ENCODE measurements at regions not wholly inside any gene's neighbourhood (a gene's known extent, or its start where the extent isn't known, plus 50 kb on each side); places are given as distances from the start of the nearest gene placed in this dataset.
"Not testable (repeated sequence)": the region's sequence is repeated elsewhere in the genome, so short reads cannot be mapped to it uniquely, and the experiment has no call there.

DNA sequence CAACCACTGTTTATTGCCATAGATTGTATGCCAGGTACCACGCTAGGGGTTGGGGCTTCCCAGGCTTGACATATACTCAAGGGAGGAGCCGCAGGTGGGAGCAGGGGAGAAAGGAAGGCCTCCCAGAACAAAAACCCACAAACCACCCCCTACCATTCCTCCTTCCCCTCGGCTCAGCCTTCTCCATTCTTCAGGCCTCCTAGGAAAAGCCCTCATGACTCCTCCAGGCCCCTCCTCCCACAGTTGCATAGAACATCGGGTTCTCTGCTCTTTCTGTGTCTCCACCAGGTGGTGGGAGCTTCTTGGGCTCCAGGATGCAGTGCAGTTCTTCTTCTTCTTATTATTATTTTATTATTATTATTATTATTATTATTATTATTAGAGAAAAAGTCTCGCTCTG is 80.3 kb downstream of the ZFP36L2 start:
- DNase-seq: no peak

- no peak for DNase-seq
These were observed 82.1 kb downstream of the ZFP36L2 start for GRCh38 chr2:43144263-43144662.

GRCh38 chr2:43143756-43144155 is 82.7 kb downstream of the ZFP36L2 start:
- no peak for DNase-seq

DNA sequence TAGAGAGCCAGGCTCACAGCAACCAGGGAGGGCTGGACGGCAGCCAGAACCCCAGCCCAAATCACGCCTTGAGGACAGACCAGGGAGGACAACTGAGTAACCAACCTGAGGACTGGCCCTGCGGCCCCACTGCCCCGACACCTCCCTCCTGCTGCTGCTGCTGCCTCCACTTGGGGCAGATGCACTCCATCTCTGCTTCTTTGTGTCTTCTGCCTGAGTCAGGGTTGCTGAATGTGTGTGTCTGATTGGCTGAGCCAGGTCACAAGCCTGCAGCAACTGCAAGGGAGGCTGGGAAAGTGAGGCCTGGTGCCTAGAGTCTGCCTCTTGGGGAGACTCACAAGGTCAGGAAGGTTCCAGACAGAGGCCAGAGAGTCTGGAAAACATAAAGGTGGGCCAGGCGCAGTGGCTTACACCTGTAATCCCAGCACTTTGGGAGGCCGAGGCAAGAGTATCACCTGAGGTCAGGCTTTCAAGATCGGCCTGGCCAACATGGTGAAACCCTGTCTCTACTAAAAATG is 83.4 kb downstream of the ZFP36L2 start:
- DNase-seq: no peak

DNA sequence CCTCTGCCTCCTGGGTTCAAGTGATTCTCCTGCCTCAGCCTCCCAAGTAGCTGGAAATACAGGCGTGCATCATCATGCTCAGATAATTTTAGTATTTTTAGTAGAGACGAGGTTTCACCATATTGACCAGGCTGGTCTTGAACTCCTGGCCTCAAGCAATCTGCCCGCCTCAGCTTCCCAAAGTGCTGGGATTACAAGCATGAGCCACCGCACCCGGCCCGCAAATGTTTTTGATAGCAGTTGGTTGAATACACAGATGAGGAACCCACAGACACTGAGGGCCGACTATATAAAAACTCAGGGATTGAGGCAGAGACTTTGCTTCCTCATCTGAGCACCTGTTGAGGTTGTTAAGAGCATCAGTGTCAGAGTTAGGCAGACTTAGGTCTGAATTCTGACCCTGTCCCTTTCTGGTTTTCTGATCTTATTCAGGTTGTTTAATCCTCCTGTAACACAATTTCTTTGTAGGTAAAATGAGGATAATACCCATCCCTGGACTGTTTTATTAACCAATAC is 84.7 kb downstream of the ZFP36L2 start:
- not testable (repeated sequence) for DNase-seq

- DNase-seq: no peak
These were observed 86.3 kb downstream of the ZFP36L2 start for GRCh38 chr2:43139996-43140621.

- DNase-seq: no peak
These were observed 86.9 kb downstream of the ZFP36L2 start for GRCh38 chr2:43139501-43139900.

GRCh38 chr2:43138441-43138840 is 88.0 kb downstream of the ZFP36L2 start:
- DNase-seq: no peak

GRCh38 chr2:43136876-43137275 is 89.5 kb downstream of the ZFP36L2 start:
- DNase-seq: no peak

- DNase-seq: no peak
These were observed 90.2 kb downstream of the ZFP36L2 start for GRCh38 chr2:43136011-43136799.

DNA sequence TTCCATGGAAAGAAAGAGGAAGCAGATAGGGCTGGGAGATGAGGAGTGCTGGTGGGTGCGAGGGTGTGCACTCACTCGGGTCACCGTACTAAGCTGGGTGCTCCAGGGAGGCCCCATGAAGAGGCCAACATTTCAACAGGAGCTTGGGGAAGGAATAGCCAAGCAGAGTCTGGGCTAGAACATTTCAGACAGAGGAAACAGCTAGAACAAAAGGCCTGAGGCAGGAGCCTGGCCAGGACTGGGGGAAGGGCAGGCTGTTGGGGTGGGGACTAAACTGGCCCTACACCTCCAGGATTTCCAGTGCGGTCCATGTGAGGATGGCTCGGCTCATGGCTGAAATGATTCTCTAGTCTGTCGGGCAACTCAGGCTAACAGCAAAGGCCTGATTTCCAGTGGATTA is 90.8 kb downstream of the ZFP36L2 start:
- DNase-seq: peak in 2 of 14 donors; percentile 17 to 20

DNA sequence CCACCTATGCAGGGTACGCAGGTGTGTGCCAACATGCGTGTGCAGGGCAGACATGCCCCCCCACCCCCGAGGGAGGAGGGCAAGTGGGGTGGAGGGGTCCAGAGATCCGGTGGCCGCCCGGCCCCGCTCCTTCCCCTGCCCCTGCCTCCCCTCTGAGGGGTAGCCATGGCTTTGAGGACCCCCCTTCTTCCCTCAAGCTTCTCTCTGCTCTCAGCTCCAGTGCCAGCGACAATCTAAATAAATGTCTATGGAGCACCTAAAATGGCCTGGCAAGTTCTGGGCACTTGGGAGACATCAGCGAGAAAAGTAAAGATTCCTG is 91.9 kb downstream of the ZFP36L2 start:
- no peak for DNase-seq

DNA sequence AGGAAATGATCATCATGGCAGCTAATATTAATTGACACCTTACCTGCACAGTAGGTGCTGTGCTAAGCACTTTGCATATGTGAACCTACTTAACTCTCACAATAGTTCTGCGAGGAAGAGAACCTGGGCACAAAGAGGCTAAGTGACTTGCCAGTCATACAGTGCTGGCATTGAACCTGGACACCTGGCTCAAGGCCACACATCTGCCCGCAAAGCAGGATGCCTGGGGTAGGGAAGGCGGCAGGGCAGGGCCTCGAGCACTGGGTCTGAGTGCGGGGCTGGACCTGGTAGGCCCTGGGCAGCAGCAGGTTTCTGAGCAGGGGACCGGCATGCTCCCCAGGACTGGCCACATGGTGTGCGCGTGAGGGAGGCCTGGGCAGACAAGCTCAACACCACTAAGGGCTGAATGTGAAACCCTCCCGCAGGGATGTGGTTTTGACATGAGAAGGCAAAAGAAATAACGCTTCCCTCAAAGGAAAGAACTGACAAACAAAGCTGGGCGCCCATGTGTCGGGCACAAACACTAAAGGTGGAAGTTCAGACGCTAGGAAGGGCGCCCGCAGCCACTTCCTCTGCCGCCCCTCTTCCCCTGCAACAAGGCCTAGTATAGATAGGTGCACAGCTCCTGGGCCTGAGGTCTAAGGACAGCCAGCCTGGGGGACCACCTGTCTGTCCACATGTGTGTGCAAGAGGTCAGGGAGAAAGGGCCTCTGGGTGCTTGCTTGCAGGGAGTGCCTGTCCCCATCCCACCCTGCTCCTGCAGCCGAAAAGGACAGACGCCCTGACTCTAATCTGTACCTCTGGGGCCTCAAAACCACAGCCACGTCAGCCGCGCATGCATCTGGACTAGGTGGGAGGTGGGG is 92.5 kb downstream of the ZFP36L2 start:
- peak in 8 of 14 donors; percentile 33 to 69 (median 55) for DNase-seq

GRCh38 chr2:43133336-43133707 is 93.1 kb downstream of the ZFP36L2 start:
- no peak for DNase-seq

GRCh38 chr2:43132683-43133301 is 93.6 kb downstream of the ZFP36L2 start:
- DNase-seq: peak in 1 of 14 donors; percentile 63

DNA sequence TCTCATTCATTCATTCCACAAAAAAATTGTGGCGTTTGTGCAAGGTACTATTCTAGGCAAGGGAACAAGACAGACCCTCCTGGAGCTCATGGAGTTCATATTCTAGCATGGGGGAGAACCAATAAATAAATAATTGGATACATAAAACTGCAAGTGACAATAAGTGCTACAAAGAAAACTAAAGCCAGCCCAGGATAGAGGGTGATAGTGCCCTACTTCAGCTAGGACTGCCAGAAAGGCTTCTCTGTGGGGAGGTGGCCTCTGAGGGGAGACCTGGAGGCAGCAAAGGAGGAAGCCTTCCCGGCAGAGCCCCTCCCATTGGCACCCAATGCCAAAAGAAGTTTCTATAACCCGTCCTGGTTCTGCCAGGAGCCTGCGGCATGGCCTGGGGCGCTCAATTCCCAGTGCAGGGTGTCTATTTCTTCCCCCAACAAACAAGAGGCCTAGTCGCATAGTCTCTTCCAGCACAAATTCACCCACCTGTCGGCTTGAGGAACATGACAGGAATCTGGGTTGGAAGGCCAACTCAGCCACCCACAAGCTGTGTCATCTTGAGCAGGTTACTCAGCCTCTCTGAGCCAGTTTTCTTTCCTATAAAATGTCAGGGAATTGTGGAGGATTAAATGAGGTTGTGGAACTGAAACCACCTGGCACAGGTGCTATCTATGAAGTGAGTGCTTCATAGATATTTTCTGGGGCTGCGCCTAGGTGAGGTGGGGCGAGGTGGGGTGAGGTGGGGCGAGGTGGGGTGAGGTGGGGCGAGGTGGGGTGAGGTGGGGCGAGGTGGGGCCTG is 94.3 kb downstream of the ZFP36L2 start:
- no peak for DNase-seq

- peak in 9 of 14 donors; percentile 32 to 75 (median 42) for DNase-seq
These were observed 95.1 kb downstream of the ZFP36L2 start for GRCh38 chr2:43131051-43131889.

DNA sequence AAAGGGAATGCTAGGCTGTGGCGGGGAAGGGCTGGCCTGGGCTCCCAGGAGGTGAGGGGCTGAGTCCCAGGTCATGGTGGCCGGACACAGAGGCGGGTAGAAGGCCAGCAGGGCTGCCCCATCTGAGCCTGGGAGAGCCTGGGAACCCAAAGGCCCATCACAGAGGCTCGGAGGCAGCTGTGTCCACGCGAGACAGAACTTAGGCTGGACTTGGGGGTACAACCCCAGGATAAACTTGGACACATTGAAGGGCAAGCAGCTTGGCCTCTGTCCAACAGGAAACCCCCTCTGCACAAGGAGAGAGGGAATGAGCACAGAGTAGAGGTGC is 95.9 kb downstream of the ZFP36L2 start:
- DNase-seq: no peak

- peak in 5 of 14 donors; percentile 24 to 53 (median 27) for DNase-seq
These were observed 96.5 kb downstream of the ZFP36L2 start for GRCh38 chr2:43129676-43130547.

DNA sequence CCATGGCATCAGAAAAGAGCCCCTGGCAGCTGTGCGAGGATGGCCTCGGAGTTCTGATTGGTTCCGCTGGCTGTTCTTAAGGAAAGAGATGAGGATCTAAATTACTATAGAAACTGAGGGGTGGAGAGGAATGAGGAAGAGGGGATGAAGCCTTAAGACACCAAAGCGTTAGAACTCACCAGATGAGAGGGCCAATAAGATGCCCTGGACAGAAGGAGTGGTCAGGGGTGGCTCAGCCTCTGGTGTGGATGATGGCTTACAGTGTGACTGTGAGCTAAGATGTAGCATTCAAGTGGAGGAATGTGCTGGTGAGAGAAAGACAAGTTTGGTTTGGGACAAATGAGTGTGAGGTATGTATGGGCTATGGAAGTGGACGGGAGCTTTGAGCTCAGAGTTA is 97.8 kb downstream of the ZFP36L2 start:
- no peak for DNase-seq
